Testis (tissue), 2 donors: ENCODE measurements at regions not wholly inside any gene's neighbourhood (a gene's known extent, or its start where the extent isn't known, plus 50 kb on each side); places are given as distances from the start of the nearest gene placed in this dataset.

ENCODE experiments used
- POLR2A ChIP-seq: fragments of 450-650 bp; IDR thresholded peaks from one replicate; pipeline ENCODE4 v1.6.1; 2017; ENCODE audit warnings: antibody characterized with exemption, mild to moderate bottlenecking, moderate library complexity
- TF ChIP-seq, protein P1 (sequence below), 3 experiments: fragments of 450-650 bp in 2 of 3; fragments of 200-600 bp in 1 of 3; sonication (generic) in 1 of 3; IDR thresholded peaks; one replicate each; pipeline ENCODE4 v1.5.1; 2016 to 2019; ENCODE audit warnings: antibody characterized with exemption in 3 of 3, mild to moderate bottlenecking in 2 of 3, moderate library complexity in 1 of 3

DNA sequence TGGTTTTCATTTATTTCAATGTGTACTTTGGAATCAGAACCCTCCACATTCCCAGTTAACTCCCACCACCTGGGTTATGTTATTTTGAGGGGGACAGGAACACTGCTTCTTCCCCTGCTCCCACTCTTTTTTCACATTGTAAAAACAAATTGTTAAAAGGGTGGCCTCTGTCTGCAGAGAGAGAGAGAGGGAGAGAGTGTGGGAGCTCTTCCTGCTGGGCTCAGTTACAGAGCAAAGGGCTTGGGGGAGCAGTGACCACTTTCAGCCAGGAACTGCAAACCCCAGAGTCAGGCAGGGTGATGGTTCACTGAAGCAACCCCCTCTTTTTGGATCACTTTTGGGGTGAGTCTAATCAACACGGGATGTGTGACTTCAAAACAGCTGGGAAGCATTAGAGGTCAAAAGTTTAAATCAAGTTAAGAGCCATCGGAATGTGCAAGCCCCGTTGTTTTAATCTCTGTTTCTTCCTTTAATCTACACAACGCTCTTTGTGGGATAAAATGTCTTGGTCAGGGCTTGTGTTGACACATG lies 577.0 kb upstream of the CDH11 start:
- TF ChIP-seq, protein P1, sequence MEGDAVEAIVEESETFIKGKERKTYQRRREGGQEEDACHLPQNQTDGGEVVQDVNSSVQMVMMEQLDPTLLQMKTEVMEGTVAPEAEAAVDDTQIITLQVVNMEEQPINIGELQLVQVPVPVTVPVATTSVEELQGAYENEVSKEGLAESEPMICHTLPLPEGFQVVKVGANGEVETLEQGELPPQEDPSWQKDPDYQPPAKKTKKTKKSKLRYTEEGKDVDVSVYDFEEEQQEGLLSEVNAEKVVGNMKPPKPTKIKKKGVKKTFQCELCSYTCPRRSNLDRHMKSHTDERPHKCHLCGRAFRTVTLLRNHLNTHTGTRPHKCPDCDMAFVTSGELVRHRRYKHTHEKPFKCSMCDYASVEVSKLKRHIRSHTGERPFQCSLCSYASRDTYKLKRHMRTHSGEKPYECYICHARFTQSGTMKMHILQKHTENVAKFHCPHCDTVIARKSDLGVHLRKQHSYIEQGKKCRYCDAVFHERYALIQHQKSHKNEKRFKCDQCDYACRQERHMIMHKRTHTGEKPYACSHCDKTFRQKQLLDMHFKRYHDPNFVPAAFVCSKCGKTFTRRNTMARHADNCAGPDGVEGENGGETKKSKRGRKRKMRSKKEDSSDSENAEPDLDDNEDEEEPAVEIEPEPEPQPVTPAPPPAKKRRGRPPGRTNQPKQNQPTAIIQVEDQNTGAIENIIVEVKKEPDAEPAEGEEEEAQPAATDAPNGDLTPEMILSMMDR (IDR thresholded peaks at IDR 0.05), result no peak
- TF ChIP-seq POLR2A, result no peak
